HepG2 (cell line): ENCODE measurements at regions not wholly inside any gene's neighbourhood (a gene's known extent, or its start where the extent isn't known, plus 50 kb on each side); places are given as distances from the start of the nearest gene placed in this dataset.

Source experiments
- ARNTL ChIP-seq: sonication (generic); formaldehyde crosslinking; IDR thresholded peaks from 2 replicates; pipeline ENCODE4 v1.4.0; 2020; ENCODE audit warnings: mild to moderate bottlenecking, missing genetic modification reagents
- ATF3 ChIP-seq: sonication (generic); formaldehyde crosslinking; IDR thresholded peaks from 2 replicates; pipeline ENCODE4 v1.4.0; 2020; ENCODE audit warnings: missing genetic modification reagents
- ATF7-NPFF ChIP-seq: sonication (generic); formaldehyde crosslinking; IDR thresholded peaks from 2 replicates; pipeline ENCODE4 v1.8.1; 2023; ENCODE audit warnings: mild to moderate bottlenecking, low read depth, missing genetic modification reagents, moderate library complexity
- CCDC6 ChIP-seq: sonication (generic); formaldehyde crosslinking; IDR thresholded peaks from 2 replicates; pipeline ENCODE4 v1.8.1; 2022; ENCODE audit warnings: mild to moderate bottlenecking, missing genetic modification reagents, moderate library complexity
- CTCF ChIP-seq: sonication (generic); formaldehyde crosslinking; IDR thresholded peaks from 2 replicates; pipeline ENCODE4 v1.5.0; 2020; ENCODE audit warnings: mild to moderate bottlenecking, missing genetic modification reagents, moderate library complexity
- E2F2 ChIP-seq: sonication (generic); formaldehyde crosslinking; IDR thresholded peaks from 2 replicates; pipeline ENCODE4 v1.4.0; 2020; ENCODE audit warnings: missing genetic modification reagents, borderline replicate concordance
- HMG20A ChIP-seq: IDR thresholded peaks from 2 replicates; pipeline ENCODE4 v1.6.1; 2016; ENCODE audit warnings: borderline replicate concordance
- KAT7 ChIP-seq: IDR thresholded peaks from 2 replicates; pipeline ENCODE4 v1.6.1; 2018; ENCODE audit warnings: borderline replicate concordance, missing compliant biosample characterization
- NFYB ChIP-seq: sonication (generic); formaldehyde crosslinking; IDR thresholded peaks from 2 replicates; pipeline ENCODE4 v1.4.0; 2020; ENCODE audit warnings: missing genetic modification reagents
- POLR2AphosphoS5 ChIP-seq: IDR thresholded peaks from 2 replicates; pipeline ENCODE4 v1.6.1; 2012; ENCODE audit warnings: low read depth, low read length
- SIN3A ChIP-seq: IDR thresholded peaks from 2 replicates; pipeline ENCODE4 v1.6.1; 2011; ENCODE audit warnings: low read depth, mild to moderate bottlenecking, control low read depth, low read length, borderline replicate concordance
- USF2 ChIP-seq, 2 experiments: sonication (generic) in 1 of 2; formaldehyde crosslinking in 1 of 2; IDR thresholded peaks; 2 replicates each; pipeline versions ENCODE4 v1.5.1 to v1.6.1; 2011 to 2020; ENCODE audit warnings: borderline replicate concordance in 1 of 2, low read depth in 1 of 2, low read length in 1 of 2, mild to moderate bottlenecking in 1 of 2, missing genetic modification reagents in 1 of 2, moderate library complexity in 1 of 2
- ZBTB40 ChIP-seq, 2 experiments: fragments of 450-650 bp in 1 of 2; sonication (generic) in 1 of 2; formaldehyde crosslinking in 1 of 2; IDR thresholded peaks; 2 replicates each; pipeline versions ENCODE4 v1.6.1 to v1.8.0; 2016 to 2022; ENCODE audit warnings: antibody characterized with exemption in 1 of 2, mild to moderate bottlenecking in 1 of 2, missing genetic modification reagents in 1 of 2

GRCh38 chr2:144967961-144968360 is 448.0 kb upstream of the ZEB2 start:
- no peak for TF ChIP-seq CTCF
- no peak for TF ChIP-seq ATF3 (CRISPR knock-in tag)
- no peak for TF ChIP-seq NFYB (CRISPR knock-in tag)
- TF ChIP-seq ZBTB40 (IDR thresholded peaks at IDR 0.05) = no peak
- no peak for TF ChIP-seq ZBTB40 (CRISPR knock-in tag; IDR thresholded peaks at IDR 0.05)
- TF ChIP-seq SIN3A = no peak
- no peak for TF ChIP-seq POLR2AphosphoS5
- TF ChIP-seq E2F2 (CRISPR knock-in tag) = no peak
- TF ChIP-seq ARNTL (CRISPR knock-in tag) = no peak
- TF ChIP-seq ATF7-NPFF (CRISPR knock-in tag) = no peak
- TF ChIP-seq CCDC6 (CRISPR knock-in tag) = no peak
- no peak for TF ChIP-seq HMG20A (CRISPR knock-in tag)
- TF ChIP-seq KAT7 (CRISPR knock-in tag) = no peak
- TF ChIP-seq USF2 (IDR thresholded peaks at IDR 0.05; ENCODE audit: low read depth, low read length) = no peak
- no peak for TF ChIP-seq USF2 (CRISPR knock-in tag; IDR thresholded peaks at IDR 0.05; ENCODE audit: borderline replicate concordance)
